KMS-11 (cell line): ENCODE measurements at regions not wholly inside any gene's neighbourhood (a gene's known extent, or its start where the extent isn't known, plus 50 kb on each side); places are given as distances from the start of the nearest gene placed in this dataset.

Experiments used
- H2AFZ ChIP-seq: fragments of 200-600 bp; sonication (generic); 2 replicates; pipeline ENCODE4 v1.6.1; 2016; ENCODE audit warnings: antibody characterized with exemption, mixed run types, low read depth
- H3K27ac ChIP-seq: fragments of 200-600 bp; sonication (generic); 2 replicates; pipeline ENCODE4 v1.6.1; 2016; ENCODE audit warnings: mild to moderate bottlenecking, mixed run types
- H3K27me3 ChIP-seq: fragments of 200-600 bp; sonication (generic); 2 replicates; pipeline ENCODE4 v1.6.1; 2017; ENCODE audit warnings: mild to moderate bottlenecking, low read depth, mixed run types, moderate library complexity; ENCODE audit not compliant: insufficient read depth
- H3K36me3 ChIP-seq: fragments of 200-600 bp; sonication (generic); 2 replicates; pipeline ENCODE4 v1.6.1; 2017; ENCODE audit warnings: mild to moderate bottlenecking, mixed run types; ENCODE audit not compliant: insufficient read depth
- H3K4me1 ChIP-seq: fragments of 200-600 bp; sonication (generic); 2 replicates; pipeline ENCODE4 v1.6.1; 2016; ENCODE audit warnings: mild to moderate bottlenecking, low read depth, mixed run types; ENCODE audit not compliant: poor library complexity, severe bottlenecking
- H3K4me2 ChIP-seq: fragments of 200-600 bp; sonication (generic); 2 replicates; pipeline ENCODE4 v1.7.0; 2016; ENCODE audit warnings: mild to moderate bottlenecking, mixed run types
- H3K4me3 ChIP-seq: fragments of 200-600 bp; sonication (generic); IDR thresholded peaks from 2 replicates; pipeline ENCODE4 v1.6.1; 2017; ENCODE audit warnings: low read depth, low read length, mixed read lengths; ENCODE audit not compliant: insufficient read depth
- H3K79me2 ChIP-seq: fragments of 200-600 bp; sonication (generic); 2 replicates; pipeline ENCODE4 v1.6.1; 2016; ENCODE audit warnings: low read depth, mixed run types; ENCODE audit not compliant: insufficient read depth
- H3K9ac ChIP-seq: fragments of 200-600 bp; sonication (generic); 2 replicates; pipeline ENCODE4 v1.6.1; 2016; ENCODE audit warnings: mild to moderate bottlenecking, mixed run types
- H4K20me1 ChIP-seq: fragments of 200-600 bp; sonication (generic); 2 replicates; pipeline ENCODE4 v1.6.1; 2016; ENCODE audit warnings: mild to moderate bottlenecking, mixed run types; ENCODE audit not compliant: insufficient read depth
- CTCF ChIP-seq: fragments of 200-600 bp; sonication (generic); conservative IDR thresholded peaks from 2 replicates; pipeline ENCODE4 v1.6.1; 2017; ENCODE audit warnings: low read depth, mild to moderate bottlenecking, antibody characterized with exemption, low read length, moderate library complexity, mixed read lengths

- no peak for TF ChIP-seq CTCF
- Histone ChIP-seq H3K4me3 (no peak overlapping the region), H3K27me3 (no peaks in the 10 kb centered on the region), H3K4me2 (no peak overlapping the region), H3K36me3 (no peaks in the 10 kb centered on the region), H3K27ac (no peak overlapping the region), H3K79me2 (no peaks in the 10 kb centered on the region), H2AFZ (no peak overlapping the region), H3K4me1 (peaks cover 10% of the 10 kb centered on the region), H3K9ac (no peak overlapping the region), H4K20me1 (no peaks in the 10 kb centered on the region)
Measured at GRCh38 chr17:56021681-56022190, 131.5 kb upstream of the ANKFN1 start.

GRCh38 chr17:56023851-56024250, 129.4 kb upstream of the ANKFN1 start:
- no peak overlapping the region for H2AFZ ChIP-seq
- no peaks in the 10 kb centered on the region for H3K36me3 ChIP-seq
- no peaks in the 10 kb centered on the region for H4K20me1 ChIP-seq
- no peak overlapping the region for H3K4me3 ChIP-seq
- peaks cover 10% of the 10 kb centered on the region for H3K4me1 ChIP-seq
- TF ChIP-seq CTCF: no peak
- H3K27me3 ChIP-seq: no peaks in the 10 kb centered on the region
- no peak overlapping the region for H3K27ac ChIP-seq
- no peak overlapping the region for H3K9ac ChIP-seq
- H3K4me2 ChIP-seq: no peak overlapping the region
- no peaks in the 10 kb centered on the region for H3K79me2 ChIP-seq

GRCh38 chr17:56026915-56027314, 126.4 kb upstream of the ANKFN1 start:
- no peak overlapping the region for H3K9ac ChIP-seq
- peaks cover 5% of the 10 kb centered on the region for H3K4me1 ChIP-seq
- H3K27ac ChIP-seq: no peak overlapping the region
- no peaks in the 10 kb centered on the region for H3K27me3 ChIP-seq
- no peak overlapping the region for H2AFZ ChIP-seq
- H3K36me3 ChIP-seq: no peaks in the 10 kb centered on the region
- H3K4me3 ChIP-seq: no peak overlapping the region
- no peaks in the 10 kb centered on the region for H4K20me1 ChIP-seq
- no peaks in the 10 kb centered on the region for H3K79me2 ChIP-seq
- TF ChIP-seq CTCF: no peak
- no peak overlapping the region for H3K4me2 ChIP-seq

- no peak for TF ChIP-seq CTCF
- Histone ChIP-seq H3K36me3 (no peaks in the 10 kb centered on the region), H3K27me3 (no peaks in the 10 kb centered on the region), H3K4me1 (peaks cover 9% of the 10 kb centered on the region), H3K4me3 (no peak overlapping the region), H3K79me2 (no peaks in the 10 kb centered on the region), H3K4me2 (no peak overlapping the region), H3K9ac (no peak overlapping the region), H2AFZ (no peak overlapping the region), H3K27ac (no peak overlapping the region), H4K20me1 (no peaks in the 10 kb centered on the region)
Measured at GRCh38 chr17:56028837-56029236, 124.4 kb upstream of the ANKFN1 start.
